ENCODE measurements at regions not wholly inside any gene's neighbourhood (a gene's known extent, or its start where the extent isn't known, plus 50 kb on each side); places are given as distances from the start of the nearest gene placed in this dataset.
"Not testable (repeated sequence)": the region's sequence is repeated elsewhere in the genome, so short reads cannot be mapped to it uniquely, and the experiment has no call there.

GRCh38 chr2:7094231-7094741 is 177.1 kb downstream of the RNF144A start:
- H3K36me3 Mint-ChIP-seq (ENCODE audit: low read depth) = no peaks in the 10 kb centered on the region
- no peak overlapping the region for H3K4me3 Mint-ChIP-seq
- H3K27me3 Mint-ChIP-seq (ENCODE audit: low read depth) = no peaks in the 10 kb centered on the region
- peaks cover 8% of the 10 kb centered on the region for H3K4me1 Mint-ChIP-seq (ENCODE audit: low read depth)
- no peaks in the 10 kb centered on the region for H3K9me3 Mint-ChIP-seq
- H3K27ac Mint-ChIP-seq = no peak overlapping the region

- Mint-ChIP-seq H3K4me1 (ENCODE audit: low read depth) (peaks cover 8% of the 10 kb centered on the region), H3K27me3 (ENCODE audit: low read depth) (no peaks in the 10 kb centered on the region), H3K4me3 (no peak overlapping the region), H3K36me3 (ENCODE audit: low read depth) (no peaks in the 10 kb centered on the region), H3K9me3 (no peaks in the 10 kb centered on the region), H3K27ac (no peak overlapping the region)
Observed at GRCh38 chr2:7096726-7097352, 179.6 kb downstream of the RNF144A start.

- Mint-ChIP-seq H3K27me3 (ENCODE audit: low read depth) (no peaks in the 10 kb centered on the region), H3K4me3 (peak overlapping the region; percentile 40), H3K27ac (no peak overlapping the region), H3K9me3 (no peaks in the 10 kb centered on the region), H3K36me3 (ENCODE audit: low read depth) (no peaks in the 10 kb centered on the region), H3K4me1 (ENCODE audit: low read depth) (peaks cover 8% of the 10 kb centered on the region)
Observed at GRCh38 chr2:7097353-7097895, 180.2 kb downstream of the RNF144A start.

GRCh38 chr2:7098816-7099215 is 181.6 kb downstream of the RNF144A start:
- peaks cover 8% of the 10 kb centered on the region for H3K4me1 Mint-ChIP-seq (ENCODE audit: low read depth)
- no peak overlapping the region for H3K4me3 Mint-ChIP-seq
- no peaks in the 10 kb centered on the region for H3K9me3 Mint-ChIP-seq
- H3K27ac Mint-ChIP-seq = no peak overlapping the region
- H3K36me3 Mint-ChIP-seq (ENCODE audit: low read depth) = no peaks in the 10 kb centered on the region
- no peaks in the 10 kb centered on the region for H3K27me3 Mint-ChIP-seq (ENCODE audit: low read depth)

GRCh38 chr2:7099687-7100086 is 182.5 kb downstream of the RNF144A start:
- H3K27me3 Mint-ChIP-seq (ENCODE audit: low read depth); H3K4me3 Mint-ChIP-seq; H3K4me1 Mint-ChIP-seq (ENCODE audit: low read depth); H3K9me3 Mint-ChIP-seq; H3K36me3 Mint-ChIP-seq (ENCODE audit: low read depth); H3K27ac Mint-ChIP-seq: not testable (repeated sequence)

GRCh38 chr2:7102826-7103225 is 185.6 kb downstream of the RNF144A start:
- no peaks in the 10 kb centered on the region for H3K9me3 Mint-ChIP-seq
- H3K4me3 Mint-ChIP-seq = no peak overlapping the region
- peak overlapping the region; percentile 5 for H3K27ac Mint-ChIP-seq
- no peaks in the 10 kb centered on the region for H3K4me1 Mint-ChIP-seq (ENCODE audit: low read depth)
- no peaks in the 10 kb centered on the region for H3K27me3 Mint-ChIP-seq (ENCODE audit: low read depth)
- H3K36me3 Mint-ChIP-seq (ENCODE audit: low read depth) = no peaks in the 10 kb centered on the region

GRCh38 chr2:7108792-7109532 is 191.8 kb downstream of the RNF144A start:
- no peaks in the 10 kb centered on the region for H3K4me1 Mint-ChIP-seq (ENCODE audit: low read depth)
- H3K27ac Mint-ChIP-seq = no peak overlapping the region
- H3K36me3 Mint-ChIP-seq (ENCODE audit: low read depth) = peaks cover 1% of the 10 kb centered on the region
- H3K9me3 Mint-ChIP-seq = peaks cover 11% of the 10 kb centered on the region
- no peak overlapping the region for H3K4me3 Mint-ChIP-seq
- H3K27me3 Mint-ChIP-seq (ENCODE audit: low read depth) = peaks cover 3% of the 10 kb centered on the region

GRCh38 chr2:7109533-7109885 is 192.3 kb downstream of the RNF144A start:
- H3K27ac Mint-ChIP-seq = no peak overlapping the region
- peaks cover 3% of the 10 kb centered on the region for H3K36me3 Mint-ChIP-seq (ENCODE audit: low read depth)
- peaks cover 3% of the 10 kb centered on the region for H3K27me3 Mint-ChIP-seq (ENCODE audit: low read depth)
- H3K4me1 Mint-ChIP-seq (ENCODE audit: low read depth) = no peaks in the 10 kb centered on the region
- H3K4me3 Mint-ChIP-seq = no peak overlapping the region
- peaks cover 14% of the 10 kb centered on the region for H3K9me3 Mint-ChIP-seq

- peaks cover 20% of the 10 kb centered on the region for H3K9me3 Mint-ChIP-seq
- H3K4me3 Mint-ChIP-seq = no peak overlapping the region
- H3K27ac Mint-ChIP-seq = no peak overlapping the region
- peaks cover 4% of the 10 kb centered on the region for H3K36me3 Mint-ChIP-seq (ENCODE audit: low read depth)
- H3K27me3 Mint-ChIP-seq (ENCODE audit: low read depth) = peaks cover 6% of the 10 kb centered on the region
- no peaks in the 10 kb centered on the region for H3K4me1 Mint-ChIP-seq (ENCODE audit: low read depth)
Observed at GRCh38 chr2:7111626-7112025, 194.4 kb downstream of the RNF144A start.

- Mint-ChIP-seq H3K27ac (no peak overlapping the region), H3K4me3 (no peak overlapping the region), H3K36me3 (ENCODE audit: low read depth) (peaks cover 4% of the 10 kb centered on the region), H3K4me1 (ENCODE audit: low read depth) (no peaks in the 10 kb centered on the region), H3K27me3 (ENCODE audit: low read depth) (peaks cover 6% of the 10 kb centered on the region), H3K9me3 (peaks cover 20% of the 10 kb centered on the region)
Observed at GRCh38 chr2:7115364-7115763, 198.2 kb downstream of the RNF144A start.

- H3K27me3 Mint-ChIP-seq (ENCODE audit: low read depth) = peaks cover 6% of the 10 kb centered on the region
- no peak overlapping the region for H3K27ac Mint-ChIP-seq
- peaks cover 4% of the 10 kb centered on the region for H3K36me3 Mint-ChIP-seq (ENCODE audit: low read depth)
- no peaks in the 10 kb centered on the region for H3K4me1 Mint-ChIP-seq (ENCODE audit: low read depth)
- H3K4me3 Mint-ChIP-seq = no peak overlapping the region
- H3K9me3 Mint-ChIP-seq = peaks cover 20% of the 10 kb centered on the region
Observed at GRCh38 chr2:7115906-7116305, 198.7 kb downstream of the RNF144A start.

- peaks cover 6% of the 10 kb centered on the region for H3K27me3 Mint-ChIP-seq (ENCODE audit: low read depth)
- H3K4me1 Mint-ChIP-seq (ENCODE audit: low read depth) = no peaks in the 10 kb centered on the region
- peaks cover 4% of the 10 kb centered on the region for H3K36me3 Mint-ChIP-seq (ENCODE audit: low read depth)
- no peak overlapping the region for H3K27ac Mint-ChIP-seq
- no peak overlapping the region for H3K4me3 Mint-ChIP-seq
- H3K9me3 Mint-ChIP-seq = peaks cover 20% of the 10 kb centered on the region
Observed at GRCh38 chr2:7116511-7116910, 199.3 kb downstream of the RNF144A start.

GRCh38 chr2:7117076-7117475 is 199.9 kb downstream of the RNF144A start:
- H3K27me3 Mint-ChIP-seq (ENCODE audit: low read depth) = peaks cover 6% of the 10 kb centered on the region
- peaks cover 4% of the 10 kb centered on the region for H3K36me3 Mint-ChIP-seq (ENCODE audit: low read depth)
- H3K4me1 Mint-ChIP-seq (ENCODE audit: low read depth) = no peaks in the 10 kb centered on the region
- H3K4me3 Mint-ChIP-seq = no peak overlapping the region
- peaks cover 20% of the 10 kb centered on the region for H3K9me3 Mint-ChIP-seq
- no peak overlapping the region for H3K27ac Mint-ChIP-seq

- Mint-ChIP-seq H3K36me3 (ENCODE audit: low read depth) (peaks cover 4% of the 10 kb centered on the region), H3K9me3 (peaks cover 12% of the 10 kb centered on the region), H3K27ac (no peak overlapping the region), H3K4me1 (ENCODE audit: low read depth) (no peaks in the 10 kb centered on the region), H3K4me3 (no peak overlapping the region), H3K27me3 (ENCODE audit: low read depth) (peaks cover 3% of the 10 kb centered on the region)
Observed at GRCh38 chr2:7118606-7119131, 201.5 kb downstream of the RNF144A start.
